GM18499 (cell line): ENCODE measurements at regions not wholly inside any gene's neighbourhood (a gene's known extent, or its start where the extent isn't known, plus 50 kb on each side); places are given as distances from the start of the nearest gene placed in this dataset.
"Not testable (repeated sequence)": the region's sequence is repeated elsewhere in the genome, so short reads cannot be mapped to it uniquely, and the experiment has no call there.

Experiments used
- ATAC-seq: cut with Tn5 transposase; IDR thresholded peaks from one replicate; pipeline ENCODE4 v1.9.1; 2021; ENCODE audit warnings: moderate number of reproducible peaks; ENCODE audit not compliant: insufficient read depth, unreplicated experiment

- ATAC-seq, result no peak
These were observed 232.0 kb upstream of the LUZP2 start for GRCh38 chr11:24264868-24265267.

- no peak for ATAC-seq
These were observed 229.8 kb upstream of the LUZP2 start for GRCh38 chr11:24267014-24267413.

- no peak for ATAC-seq
These were observed 225.1 kb upstream of the LUZP2 start for GRCh38 chr11:24271798-24272197.

GRCh38 chr11:24274214-24274781 lies 222.6 kb upstream of the LUZP2 start:
- ATAC-seq, result not testable (repeated sequence)

GRCh38 chr11:24286238-24286637 lies 210.6 kb upstream of the LUZP2 start:
- no peak for ATAC-seq

- ATAC-seq, result no peak
These were observed 207.6 kb upstream of the LUZP2 start for GRCh38 chr11:24289301-24289700.

GRCh38 chr11:24293964-24294363 lies 202.9 kb upstream of the LUZP2 start:
- ATAC-seq, result no peak

- no peak for ATAC-seq
These were observed 201.5 kb upstream of the LUZP2 start for GRCh38 chr11:24295360-24295759.

GRCh38 chr11:24297461-24297860 lies 199.4 kb upstream of the LUZP2 start:
- no peak for ATAC-seq

- no peak for ATAC-seq
These were observed 198.7 kb upstream of the LUZP2 start for GRCh38 chr11:24298146-24298545.

- ATAC-seq, result no peak
These were observed 184.9 kb upstream of the LUZP2 start for GRCh38 chr11:24311974-24312373.

- ATAC-seq, result no peak
These were observed 184.2 kb upstream of the LUZP2 start for GRCh38 chr11:24312464-24313238.

- ATAC-seq, result no peak
These were observed 175.6 kb upstream of the LUZP2 start for GRCh38 chr11:24321229-24321628.

- no peak for ATAC-seq
These were observed 172.6 kb upstream of the LUZP2 start for GRCh38 chr11:24324211-24324610.

GRCh38 chr11:24344222-24344621 lies 152.6 kb upstream of the LUZP2 start:
- no peak for ATAC-seq

GRCh38 chr11:24348908-24349307 lies 147.9 kb upstream of the LUZP2 start:
- ATAC-seq, result no peak

- no peak for ATAC-seq
These were observed 145.7 kb upstream of the LUZP2 start for GRCh38 chr11:24351179-24351578.

GRCh38 chr11:24356501-24356900 lies 140.4 kb upstream of the LUZP2 start:
- no peak for ATAC-seq

GRCh38 chr11:24357620-24358410 lies 139.0 kb upstream of the LUZP2 start:
- ATAC-seq, result no peak

- no peak for ATAC-seq
These were observed 124.4 kb upstream of the LUZP2 start for GRCh38 chr11:24372491-24372890.

- no peak for ATAC-seq
These were observed 123.3 kb upstream of the LUZP2 start for GRCh38 chr11:24373516-24373915.
